ENCODE measurements at regions not wholly inside any gene's neighbourhood (a gene's known extent, or its start where the extent isn't known, plus 50 kb on each side); places are given as distances from the start of the nearest gene placed in this dataset.
"Not testable (repeated sequence)": the region's sequence is repeated elsewhere in the genome, so short reads cannot be mapped to it uniquely, and the experiment has no call there.

DNA sequence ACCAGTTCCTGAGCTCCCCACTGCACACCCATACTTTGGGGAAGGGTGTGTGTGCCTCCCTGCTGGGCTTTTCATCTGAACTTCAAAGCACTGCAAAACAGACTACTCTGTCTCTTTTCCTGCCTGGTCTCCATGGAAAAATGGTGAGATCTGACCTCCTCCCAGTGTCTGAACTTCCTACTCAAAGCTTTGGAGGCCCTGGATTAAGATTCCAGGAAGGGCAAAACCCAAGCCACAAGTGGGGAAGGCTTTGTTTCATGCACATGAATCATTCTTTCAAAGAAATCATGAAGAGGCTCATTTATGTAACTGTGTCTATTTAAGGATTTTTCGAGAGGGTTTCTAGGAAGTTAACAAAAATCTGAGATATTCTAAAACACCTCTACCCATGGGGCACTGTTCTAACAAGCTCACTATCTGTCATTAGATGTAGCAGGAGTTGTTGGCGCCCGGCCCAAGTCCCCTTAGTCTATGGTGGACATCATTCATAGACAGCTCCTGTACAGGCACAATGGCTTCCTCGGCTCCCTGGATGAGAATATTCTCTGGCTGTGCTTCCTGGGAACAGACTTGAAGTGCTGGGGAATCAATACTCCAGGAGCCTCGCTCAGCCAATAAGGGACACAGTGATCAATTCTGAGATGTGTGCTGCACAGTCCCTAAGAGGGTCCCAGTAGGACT is 224.0 kb downstream of the KTN1 start:
- peak in 1 of 2 donors; percentile 43 for DNase-seq (ENCODE audit: low read depth in 2 of 2)

GRCh38 chr14:55805250-55805649 is 225.2 kb downstream of the KTN1 start:
- DNase-seq (ENCODE audit: low read depth in 2 of 2): no peak

- peak; percentile 96 to 99 for DNase-seq (ENCODE audit: low read depth in 2 of 2)
Observed at GRCh38 chr14:55807053-55807880, 227.3 kb downstream of the KTN1 start.

DNA sequence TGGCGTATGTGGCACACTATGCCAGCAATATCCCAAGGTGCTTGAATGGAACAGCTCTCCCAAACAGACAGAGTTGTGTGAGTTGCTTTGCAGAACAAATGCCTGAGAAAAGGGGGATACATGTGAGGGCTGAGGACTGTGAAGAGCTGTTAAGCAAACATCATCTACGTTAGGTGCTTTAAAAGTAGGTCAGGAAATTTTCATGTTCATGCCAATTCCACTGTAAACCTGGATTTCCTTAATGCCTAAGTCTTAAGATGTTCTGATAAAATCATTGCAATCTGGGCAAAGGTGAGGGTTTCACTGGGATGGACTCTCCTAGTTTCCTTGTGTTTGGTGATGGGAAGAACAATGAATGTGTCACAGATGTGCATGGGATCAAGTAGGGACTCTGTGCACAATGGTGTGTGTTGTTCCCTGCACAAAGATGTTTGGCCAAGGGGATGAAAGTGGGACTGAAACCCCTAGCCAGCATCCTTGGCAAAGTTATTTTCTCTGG is 227.9 kb downstream of the KTN1 start:
- no peak for DNase-seq (ENCODE audit: low read depth in 2 of 2)

DNA sequence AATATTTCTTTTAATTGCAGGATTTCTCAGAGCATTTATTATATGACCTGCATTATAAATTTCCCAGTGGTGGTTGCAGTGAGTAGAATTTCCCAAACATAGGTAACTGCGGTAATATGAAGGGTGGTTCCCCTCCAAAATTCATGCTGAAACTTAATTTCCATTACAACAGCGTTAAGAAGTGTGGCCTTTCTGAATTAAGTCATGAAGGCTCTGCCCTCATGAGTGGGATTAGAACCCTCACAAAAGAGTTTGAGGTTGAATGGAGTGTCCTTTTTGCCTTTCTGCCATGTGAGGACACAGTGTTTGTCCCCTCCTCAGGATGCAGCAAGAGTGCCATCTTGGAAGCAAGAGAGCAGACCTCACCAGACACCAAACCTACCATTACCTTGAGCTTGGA is 233.6 kb downstream of the KTN1 start:
- DNase-seq (ENCODE audit: low read depth in 2 of 2): no peak

DNA sequence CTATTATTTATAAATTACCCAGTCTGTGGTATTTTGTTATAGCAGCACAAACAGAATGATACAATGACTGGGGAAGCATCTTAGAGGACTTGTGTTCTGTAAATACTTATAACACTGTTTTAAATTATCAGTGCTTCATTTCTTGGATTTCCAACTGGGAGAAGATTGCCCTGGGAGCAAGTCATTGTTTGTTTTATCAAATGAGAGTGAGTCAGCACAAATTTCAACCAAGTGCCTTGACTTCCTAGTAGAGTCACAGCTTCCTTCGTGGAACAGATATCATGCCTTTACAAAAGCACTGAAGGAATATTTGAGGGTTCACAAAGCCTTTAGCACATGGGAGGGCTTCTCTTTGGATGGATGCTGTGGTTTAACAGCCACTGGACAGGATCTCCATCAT is 234.1 kb downstream of the KTN1 start:
- peak in 1 of 2 donors; percentile 56 for DNase-seq (ENCODE audit: low read depth in 2 of 2)

GRCh38 chr14:55814873-55815272 is 234.9 kb downstream of the KTN1 start:
- peak in 1 of 2 donors; percentile 62 for DNase-seq (ENCODE audit: low read depth in 2 of 2)

DNA sequence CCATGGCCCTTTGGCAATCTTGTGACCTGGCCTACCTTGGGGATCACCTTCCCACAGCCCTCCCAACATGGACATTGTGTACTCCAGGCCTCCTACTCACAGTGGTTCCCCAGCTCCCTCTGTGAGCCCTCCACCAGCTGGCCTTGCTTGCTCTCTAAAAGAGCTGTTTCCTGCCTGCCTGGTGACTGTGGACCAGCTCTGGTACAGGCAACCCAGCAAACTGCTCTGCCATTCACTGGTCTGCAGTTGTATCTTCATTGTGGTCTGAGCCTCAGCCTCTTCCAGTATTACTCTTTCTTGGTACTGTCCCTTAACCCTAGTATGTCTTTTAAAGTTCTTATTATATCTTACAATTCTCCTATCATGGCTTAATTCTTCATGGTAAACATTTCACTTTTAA is 236.2 kb downstream of the KTN1 start:
- no peak for DNase-seq (ENCODE audit: low read depth in 2 of 2)

GRCh38 chr14:55819610-55820304 is 239.8 kb downstream of the KTN1 start:
- DNase-seq (ENCODE audit: low read depth in 2 of 2): no peak

DNA sequence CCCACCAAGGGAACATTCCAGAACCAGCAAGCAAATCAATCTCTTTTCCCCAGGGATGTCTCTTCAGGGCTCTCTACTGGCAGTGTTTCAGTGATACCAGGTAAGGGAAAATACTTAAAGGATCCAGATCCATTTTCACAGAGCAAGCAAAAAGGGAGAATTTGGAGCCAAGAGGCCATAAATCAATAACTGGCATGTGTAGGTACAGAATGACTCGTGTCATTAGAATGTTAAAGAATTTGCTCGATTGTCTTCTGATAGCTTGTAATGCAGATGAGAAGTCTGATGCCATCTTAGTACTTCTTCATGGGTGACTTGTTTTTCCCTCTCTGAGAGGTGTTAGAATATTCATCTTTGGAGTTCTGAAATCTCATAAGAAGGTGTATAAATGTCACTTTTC is 242.9 kb downstream of the KTN1 start:
- no peak for DNase-seq (ENCODE audit: low read depth in 2 of 2)

DNA sequence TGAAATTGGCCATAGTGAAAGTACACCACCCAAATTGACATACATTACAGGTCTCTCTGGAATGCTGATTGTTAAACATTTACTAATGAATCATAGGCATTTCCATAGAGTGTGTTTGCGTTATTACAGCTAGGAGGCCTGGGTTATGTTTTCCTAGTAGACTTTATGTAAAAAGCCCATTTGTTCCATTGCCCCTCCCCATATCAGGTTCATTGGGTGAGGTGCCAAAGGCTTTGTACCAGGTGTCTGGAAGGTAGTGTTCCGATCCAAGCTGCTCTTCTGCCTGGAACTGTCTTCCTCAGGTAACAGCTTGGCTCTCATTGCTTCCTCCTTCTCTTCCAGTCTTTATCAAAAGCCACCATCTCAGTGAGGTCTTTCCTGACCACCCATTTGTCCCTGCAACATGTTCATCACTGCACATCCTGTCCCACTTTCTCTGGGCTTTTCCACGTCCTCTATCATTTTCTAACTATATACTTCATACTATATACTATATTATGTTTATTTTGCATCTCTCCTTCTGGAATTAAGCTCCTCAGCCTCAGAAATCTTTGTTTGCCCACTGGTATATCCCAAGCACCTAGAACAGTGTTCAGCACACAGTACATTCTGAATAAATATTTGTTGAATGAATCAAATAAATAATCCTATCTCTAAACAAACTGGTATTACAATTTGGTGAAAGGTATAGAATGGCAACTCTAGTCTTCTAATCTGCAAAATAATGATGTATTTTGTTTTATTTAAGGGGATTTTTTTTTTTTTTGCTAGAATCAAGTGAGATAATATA is 252.3 kb downstream of the KTN1 start:
- peak; percentile 13 to 15 for DNase-seq (ENCODE audit: low read depth in 2 of 2)

GRCh38 chr14:55832974-55833373 is 253.0 kb downstream of the KTN1 start:
- no peak for DNase-seq (ENCODE audit: low read depth in 2 of 2)

DNA sequence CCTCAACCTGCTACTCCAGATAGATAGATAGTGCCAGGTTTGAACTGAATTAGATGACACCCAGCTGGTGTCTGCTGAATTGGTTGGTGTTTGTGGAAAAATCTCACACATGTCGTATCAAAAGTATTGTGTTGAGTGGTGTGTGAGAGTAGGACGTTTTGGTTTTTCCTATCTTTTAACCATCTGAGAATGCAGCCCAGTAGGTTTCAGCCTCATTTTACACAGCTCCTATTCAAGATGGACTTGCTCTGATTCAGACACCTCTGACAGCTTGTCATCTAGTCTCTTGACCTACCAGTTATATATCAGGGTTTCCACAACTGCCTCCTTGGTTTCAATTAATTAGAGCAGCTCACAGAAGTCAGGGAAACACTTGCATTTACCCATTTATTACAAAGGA is 254.4 kb downstream of the KTN1 start:
- DNase-seq (ENCODE audit: low read depth in 2 of 2): no peak

GRCh38 chr14:55835985-55836384 is 256.0 kb downstream of the KTN1 start:
- no peak for DNase-seq (ENCODE audit: low read depth in 2 of 2)

DNA sequence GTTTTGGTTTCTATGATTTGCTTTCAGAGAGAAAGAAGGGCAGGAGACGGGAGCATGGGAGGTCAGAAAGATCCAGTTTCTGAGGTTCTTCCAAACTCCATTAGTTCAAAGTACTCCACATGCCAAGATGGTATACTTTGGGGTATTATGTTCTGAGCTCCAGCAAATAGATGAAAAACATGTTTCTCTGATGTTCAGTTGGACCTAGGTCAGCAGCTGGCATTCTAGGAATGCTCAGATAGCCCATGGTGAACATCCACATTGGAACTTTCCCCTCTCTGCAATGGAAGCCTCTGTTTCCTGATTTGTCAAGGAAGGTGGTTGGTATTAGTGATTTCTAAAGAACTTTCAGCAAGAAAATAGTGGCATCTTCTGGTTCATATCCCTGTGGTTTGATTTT is 257.5 kb downstream of the KTN1 start:
- DNase-seq (ENCODE audit: low read depth in 2 of 2): no peak

- DNase-seq (ENCODE audit: low read depth in 2 of 2): no peak
Observed at GRCh38 chr14:55838529-55839052, 258.6 kb downstream of the KTN1 start.

DNA sequence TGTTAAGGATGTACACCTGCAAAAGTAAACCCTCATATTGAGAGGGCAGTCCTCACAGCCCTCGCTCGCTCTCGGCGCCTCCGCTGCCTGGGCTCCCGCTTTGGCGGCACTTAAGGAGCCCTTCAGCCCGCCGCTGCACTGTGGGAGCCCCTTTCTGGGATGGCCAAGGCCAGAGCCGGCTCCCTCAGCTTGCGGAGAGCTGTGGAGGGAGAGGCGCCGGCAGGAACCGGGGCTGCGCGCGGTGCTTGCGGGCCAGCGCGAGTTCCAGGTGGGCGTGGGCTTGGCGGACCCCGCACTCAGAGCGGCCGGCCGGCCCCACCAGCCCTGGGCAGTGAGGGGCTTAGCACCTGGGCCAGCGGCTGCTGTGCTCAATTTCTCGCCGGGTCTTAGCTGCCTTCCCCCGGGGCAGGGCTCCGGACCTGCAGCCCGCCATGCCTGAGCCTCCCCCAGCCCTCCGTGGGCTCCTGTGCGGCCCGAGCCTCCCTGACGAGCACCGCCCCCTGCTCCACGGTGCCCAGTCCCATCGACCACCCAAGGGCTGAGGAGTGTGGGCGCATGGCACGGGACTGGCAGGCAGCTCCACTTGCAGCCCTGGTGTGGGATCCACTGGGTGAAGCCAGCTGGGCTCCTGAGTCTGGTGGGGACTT is 259.4 kb downstream of the KTN1 start:
- not testable (repeated sequence) for DNase-seq (ENCODE audit: low read depth in 2 of 2)

- DNase-seq (ENCODE audit: low read depth in 2 of 2): no peak
Observed at GRCh38 chr14:55840821-55841220, 260.8 kb downstream of the KTN1 start.

DNA sequence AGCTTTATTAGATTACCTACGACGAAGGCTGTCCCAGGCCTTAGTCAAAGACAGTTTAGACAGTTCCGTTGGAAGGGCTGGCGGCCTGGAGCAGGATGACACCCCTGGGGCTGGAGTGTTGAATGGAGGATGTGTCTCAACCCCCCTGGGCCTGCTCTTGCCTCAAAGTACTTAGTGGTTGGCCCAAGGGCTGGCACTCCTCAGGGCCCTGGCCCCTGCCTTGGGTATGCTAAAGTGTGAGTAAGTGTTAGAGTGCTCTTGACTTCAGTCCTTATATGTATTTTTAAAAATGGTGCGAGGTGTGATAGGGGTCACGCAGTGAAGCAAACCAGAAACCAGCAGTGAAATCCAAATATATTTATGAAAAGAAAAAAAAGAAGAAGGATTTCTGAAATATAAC is 261.6 kb downstream of the KTN1 start:
- no peak for DNase-seq (ENCODE audit: low read depth in 2 of 2)

DNA sequence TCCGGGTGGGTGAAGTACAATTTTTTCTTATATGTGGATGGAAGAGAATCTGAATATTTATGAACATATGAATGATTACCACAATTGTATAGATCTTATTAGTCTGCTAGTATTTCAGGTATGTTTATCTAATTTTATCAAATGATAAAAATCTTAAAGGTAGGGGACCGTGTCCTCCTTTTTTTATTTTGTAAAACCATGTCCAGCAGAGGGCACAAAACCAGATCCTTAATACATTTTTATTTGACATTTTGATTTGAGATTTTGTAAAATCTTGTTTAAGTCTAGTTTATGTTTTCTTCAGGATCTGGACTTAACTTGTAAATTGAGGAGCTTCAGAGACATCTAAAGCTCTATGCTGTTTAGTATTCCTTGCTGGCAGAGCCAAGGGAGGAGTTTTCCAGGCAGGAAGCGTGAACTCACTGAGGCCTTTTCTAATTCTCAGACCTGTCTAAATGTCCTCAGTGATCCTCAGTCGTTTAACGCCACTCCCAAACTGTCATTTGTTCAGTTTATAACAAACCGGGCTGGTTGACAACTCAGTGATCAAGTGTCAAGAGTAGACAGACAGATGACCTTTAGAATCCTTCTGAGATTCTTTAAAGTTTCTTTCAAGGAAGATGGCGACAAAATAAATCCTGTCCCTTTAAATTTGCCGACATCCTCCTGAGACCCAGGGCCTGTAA is 263.9 kb downstream of the KTN1 start:
- DNase-seq (ENCODE audit: low read depth in 2 of 2): peak; percentile 10 to 44

Data from lung microvascular endothelial cell (primary cell).